ENCODE measurements at regions not wholly inside any gene's neighbourhood (a gene's known extent, or its start where the extent isn't known, plus 50 kb on each side); places are given as distances from the start of the nearest gene placed in this dataset.
A peak's percentile ranks its signal among the peaks of the same experiment; 100 is the strongest.

GRCh38 chr6:143585241-143585640 is 73.7 kb upstream of the FUCA2 start:
- Histone ChIP-seq H3K9me3 (no peaks in the 10 kb centered on the region), H3K36me3 (ENCODE audit: insufficient read depth in 1 of 2, low read depth in 1 of 2) (no peaks in the 10 kb centered on the region), H3K4me1 (no peaks in the 10 kb centered on the region), H3K27me3 (ENCODE audit: insufficient read depth in 3 of 3, low read length in 2 of 3) (no peaks in the 10 kb centered on the region), H3K27ac (no peak overlapping the region), H3K4me3 (no peak overlapping the region)
- 94 to 100% (median 100%) methylated on average over 1 of the region's 1 CpG for WGBS, 3 donors
- intact Hi-C loops (cut with DNase I): loop anchor here in 1 of 2 donors (10.0 kb wide), 1 partner anchor 260 kb away; the partner anchor contains the start of gene LTV1
- no peak for DNase-seq
- ATAC-seq: no peak
- no peak for TF ChIP-seq CTCF (IDR thresholded peaks at IDR 0.05)

DNA sequence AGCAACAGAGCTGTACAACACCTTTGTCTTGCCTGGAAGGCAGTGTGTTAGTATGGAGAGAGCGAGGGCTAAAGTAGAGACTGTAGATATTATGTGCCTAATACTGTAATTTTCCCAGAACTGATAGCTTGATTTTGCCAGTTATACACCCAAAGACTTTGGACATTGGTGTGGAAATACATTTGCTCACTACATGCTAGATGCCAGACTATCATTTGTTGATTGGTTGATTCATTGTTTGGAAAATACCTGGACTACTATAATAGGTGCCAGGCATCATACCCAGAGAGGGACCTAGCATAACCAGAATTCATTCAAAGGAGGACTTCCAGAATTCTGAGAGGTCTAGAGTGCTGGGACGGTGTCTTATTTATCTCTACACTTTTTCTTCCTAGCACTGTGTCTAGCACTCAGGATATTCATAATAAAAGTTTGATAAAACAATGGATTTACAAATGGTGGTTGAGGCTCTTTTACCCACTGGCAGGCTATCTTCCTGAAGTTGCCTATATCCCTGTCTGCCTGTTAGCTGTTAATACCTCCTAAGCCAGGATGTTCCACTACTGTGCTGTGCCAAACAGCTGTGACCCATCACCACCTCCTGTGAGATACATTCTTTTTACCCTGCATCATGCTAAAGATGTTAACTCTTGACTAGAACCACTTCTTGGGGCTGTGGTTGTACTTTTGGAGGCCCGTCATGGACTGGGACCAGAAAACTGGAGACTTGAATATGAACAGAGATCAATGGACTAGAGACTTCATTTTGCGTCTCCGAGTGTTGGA is 72.2 kb upstream of the FUCA2 start:
- intact Hi-C loops (cut with DNase I): loop anchor here in 1 of 2 donors (10.0 kb wide), 1 partner anchor 261 kb away; the partner anchor contains the start of gene LTV1
- TF ChIP-seq CTCF (IDR thresholded peaks at IDR 0.05): no peak
- Histone ChIP-seq H3K4me3 (no peak overlapping the region), H3K9me3 (no peaks in the 10 kb centered on the region), H3K27me3 (ENCODE audit: insufficient read depth in 3 of 3, low read length in 2 of 3) (no peaks in the 10 kb centered on the region), H3K4me1 (no peaks in the 10 kb centered on the region), H3K36me3 (ENCODE audit: insufficient read depth in 1 of 2, low read depth in 1 of 2) (no peaks in the 10 kb centered on the region), H3K27ac (no peak overlapping the region)
- WGBS, 3 donors: 75 to 81% (median 78%) methylated on average over 5 of the region's 5 CpGs
- DNase-seq: no peak
- no peak for ATAC-seq

DNA sequence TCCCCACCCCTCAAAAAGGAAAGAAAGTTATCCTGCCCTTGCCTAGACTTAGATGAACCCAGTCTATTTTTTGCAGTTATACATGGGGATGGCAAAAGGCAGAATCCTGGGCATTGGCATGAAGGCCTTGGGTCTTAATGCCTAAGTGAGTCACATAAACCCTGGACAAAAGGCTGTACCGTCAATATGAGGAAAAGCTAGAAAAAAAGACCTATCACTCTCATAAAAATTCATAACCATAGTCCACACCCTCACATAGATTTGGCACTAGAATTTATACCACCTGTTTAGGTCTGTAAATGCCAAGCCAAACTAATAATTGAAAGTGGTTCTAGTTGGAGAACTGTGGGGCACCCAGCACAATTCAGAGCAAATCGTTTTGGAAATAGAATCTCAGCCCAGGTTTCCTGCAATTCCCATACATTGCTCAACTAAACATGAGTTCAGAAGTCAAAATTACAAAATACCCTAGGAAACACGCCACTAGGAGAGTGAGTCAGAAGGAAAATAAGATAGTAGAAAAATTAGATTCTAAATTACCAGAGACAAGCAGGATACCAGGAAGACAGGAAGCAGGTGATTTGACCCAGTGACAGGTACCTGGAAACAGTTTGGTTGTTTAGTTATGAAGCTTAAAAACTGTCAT is 70.4 kb upstream of the FUCA2 start:
- WGBS, 3 donors: 44 to 59% (median 49%) methylated on average over 3 of the region's 3 CpGs
- TF ChIP-seq CTCF (IDR thresholded peaks at IDR 0.05): no peak
- no peaks in the 10 kb centered on the region for H3K36me3 ChIP-seq (ENCODE audit: insufficient read depth in 1 of 2, low read depth in 1 of 2)
- H3K9me3 ChIP-seq: no peaks in the 10 kb centered on the region
- ATAC-seq (no peak), DNase-seq (no peak)
- no peaks in the 10 kb centered on the region for H3K27me3 ChIP-seq (ENCODE audit: insufficient read depth in 3 of 3, low read length in 2 of 3)
- no peak overlapping the region for H3K4me3 ChIP-seq
- intact Hi-C loops (cut with DNase I): loop anchor here in 1 of 2 donors (10.0 kb wide), 1 partner anchor 263 kb away; the partner anchor contains the start of gene LTV1
- H3K27ac ChIP-seq: no peak overlapping the region
- no peaks in the 10 kb centered on the region for H3K4me1 ChIP-seq

DNA sequence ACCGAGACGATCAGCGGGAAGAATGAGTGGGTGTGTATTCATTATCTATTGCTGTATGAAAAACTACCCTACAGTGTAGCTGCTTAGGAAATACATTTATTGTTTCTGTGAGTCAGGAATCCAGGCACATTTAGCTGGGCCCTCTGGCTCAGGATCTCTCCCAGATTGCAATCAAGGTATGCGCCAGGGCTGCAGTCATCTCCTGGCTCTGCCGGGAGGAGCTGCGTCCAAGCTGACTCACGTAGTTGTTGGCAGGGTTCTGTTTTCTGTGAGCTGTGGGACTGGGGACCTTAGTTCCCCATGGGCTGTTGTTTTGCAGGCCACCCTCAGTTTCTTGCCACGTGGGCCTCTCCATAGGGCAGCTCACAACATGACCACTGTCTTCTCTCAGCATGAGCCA is 68.2 kb upstream of the FUCA2 start:
- Histone ChIP-seq H3K36me3 (ENCODE audit: insufficient read depth in 1 of 2, low read depth in 1 of 2) (no peaks in the 10 kb centered on the region), H3K4me3 (no peak overlapping the region), H3K9me3 (no peaks in the 10 kb centered on the region), H3K27me3 (ENCODE audit: insufficient read depth in 3 of 3, low read length in 2 of 3) (no peaks in the 10 kb centered on the region), H3K4me1 (no peaks in the 10 kb centered on the region), H3K27ac (no peak overlapping the region)
- no peak for TF ChIP-seq CTCF (IDR thresholded peaks at IDR 0.05)
- 43 to 54% (median 48%) methylated on average over 8 of the region's 8 CpGs for WGBS, 3 donors
- intact Hi-C loops (cut with DNase I): loop anchor here (5.0 to 10.0 kb wide), 2 partner anchors 265 to 363 kb away; partner anchors contain the start of gene LTV1 (in 1 of the 2)
- DNase-seq (peak; percentile 66 to 74), ATAC-seq (peak in 3 of 4 donors; percentile 35 to 79 (median 66))
